Neutrophil (primary cell): ENCODE measurements at regions not wholly inside any gene's neighbourhood (a gene's known extent, or its start where the extent isn't known, plus 50 kb on each side); places are given as distances from the start of the nearest gene placed in this dataset.

Experiments used
- H3K27ac ChIP-seq: fragments of 200-600 bp; sonication (generic); 2 replicates; pipeline ENCODE4 v1.5.1; 2016; ENCODE audit warnings: mild to moderate bottlenecking, moderate library complexity
- H3K27me3 ChIP-seq: fragments of 200-600 bp; sonication (generic); 2 replicates; pipeline ENCODE4 v1.6.0; 2016; ENCODE audit warnings: mild to moderate bottlenecking
- H3K36me3 ChIP-seq: fragments of 200-600 bp; sonication (generic); 2 replicates; pipeline ENCODE4 v1.5.1; 2017
- H3K4me1 ChIP-seq, 2 experiments: fragments of 200-600 bp in 1 of 2; sonication (generic) in 1 of 2; 1 replicate in 1 of 2; 2 replicates in 1 of 2; pipeline versions ENCODE4 v1.5.1 to v1.6.1; 2013 to 2016; ENCODE audit warnings: low read depth in 1 of 2, low read length in 1 of 2, mild to moderate bottlenecking in 1 of 2, moderate library complexity in 1 of 2; ENCODE audit not compliant: control insufficient read depth in 1 of 2, insufficient read depth in 1 of 2
- H3K4me3 ChIP-seq, 2 experiments: fragments of 200-600 bp in 1 of 2; sonication (generic) in 1 of 2; 1 replicate in 1 of 2; 2 replicates in 1 of 2; pipeline ENCODE4 v1.5.1; 2013 to 2016; ENCODE audit warnings: low read depth in 1 of 2, low read length in 1 of 2, mild to moderate bottlenecking in 1 of 2, moderate library complexity in 1 of 2
- H3K9me3 ChIP-seq: fragments of 200-600 bp; sonication (generic); 2 replicates; pipeline ENCODE4 v1.5.1; 2016
- TF ChIP-seq, protein P1 (sequence below): fragments of 200-600 bp; sonication (generic); IDR thresholded peaks from 2 replicates; pipeline ENCODE4 v1.5.1; 2016; ENCODE audit warnings: antibody characterized with exemption

DNA sequence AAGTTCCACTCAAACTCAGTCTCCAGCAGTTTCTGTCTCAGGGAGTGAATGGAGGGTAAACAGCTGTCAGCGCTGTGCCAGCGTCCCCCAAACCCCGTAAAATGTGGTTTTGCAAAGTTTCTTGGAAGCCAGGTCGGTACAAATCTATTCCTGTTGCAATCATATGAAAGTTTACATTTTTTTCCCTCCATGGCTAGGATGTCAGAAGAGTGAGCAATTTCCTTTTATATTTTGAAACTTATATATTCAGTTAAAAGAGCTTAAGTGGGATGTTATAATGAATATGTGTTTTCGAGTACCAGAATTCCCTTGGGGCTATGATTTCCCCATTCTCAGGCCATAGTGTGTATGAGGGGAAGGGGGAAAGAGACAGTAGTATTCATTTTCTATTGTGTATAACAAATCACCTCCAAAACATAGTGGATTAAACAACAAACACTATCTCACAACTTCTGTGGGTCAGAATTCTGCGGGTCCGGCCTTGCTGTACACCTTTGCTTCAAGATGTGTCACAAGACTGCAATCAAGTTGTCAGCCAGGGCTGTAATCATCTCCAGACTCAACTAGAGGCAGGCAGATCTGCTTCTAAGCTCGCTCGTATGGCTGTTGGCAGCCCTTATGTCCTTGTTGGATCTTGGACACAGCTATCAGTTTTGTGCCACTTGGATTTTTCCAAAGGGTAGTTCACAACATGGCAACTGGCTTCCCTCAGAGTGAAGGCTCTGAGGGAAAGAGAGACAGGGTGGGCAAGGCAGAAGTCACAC is 107.4 kb downstream of the SNX18 start:
- H3K36me3 ChIP-seq, result no peaks in the 10 kb centered on the region
- H3K27ac ChIP-seq, result peak overlapping the region; percentile 72

DNA sequence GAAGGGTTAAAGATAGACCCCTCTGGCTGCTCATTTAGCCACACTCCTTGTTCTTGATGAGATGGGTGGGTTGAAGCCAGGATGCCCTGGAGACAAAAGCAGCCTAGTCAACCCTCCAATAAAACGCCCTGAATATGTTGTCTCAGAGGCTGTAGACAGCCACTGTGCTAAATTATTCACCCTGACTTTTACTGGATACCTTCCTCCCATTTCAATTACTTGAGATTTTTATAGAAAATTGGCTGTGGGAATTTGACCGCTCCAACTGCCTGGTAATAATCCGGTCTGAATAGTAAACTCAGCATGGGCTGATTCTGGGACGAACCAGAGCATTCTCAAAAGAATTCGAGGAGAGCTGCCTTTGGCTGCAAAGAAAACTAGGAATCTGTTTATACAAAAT is 104.2 kb downstream of the SNX18 start:
- Histone ChIP-seq H3K4me3 (no peak overlapping the region), H3K4me1 (peaks cover 76 to 77% of the 10 kb centered on the region in 2 experiments), H3K27me3 (no peaks in the 10 kb centered on the region), H3K27ac (peak overlapping the region; percentile 90), H3K9me3 (no peaks in the 10 kb centered on the region), H3K36me3 (no peaks in the 10 kb centered on the region)
- TF ChIP-seq, protein P1, sequence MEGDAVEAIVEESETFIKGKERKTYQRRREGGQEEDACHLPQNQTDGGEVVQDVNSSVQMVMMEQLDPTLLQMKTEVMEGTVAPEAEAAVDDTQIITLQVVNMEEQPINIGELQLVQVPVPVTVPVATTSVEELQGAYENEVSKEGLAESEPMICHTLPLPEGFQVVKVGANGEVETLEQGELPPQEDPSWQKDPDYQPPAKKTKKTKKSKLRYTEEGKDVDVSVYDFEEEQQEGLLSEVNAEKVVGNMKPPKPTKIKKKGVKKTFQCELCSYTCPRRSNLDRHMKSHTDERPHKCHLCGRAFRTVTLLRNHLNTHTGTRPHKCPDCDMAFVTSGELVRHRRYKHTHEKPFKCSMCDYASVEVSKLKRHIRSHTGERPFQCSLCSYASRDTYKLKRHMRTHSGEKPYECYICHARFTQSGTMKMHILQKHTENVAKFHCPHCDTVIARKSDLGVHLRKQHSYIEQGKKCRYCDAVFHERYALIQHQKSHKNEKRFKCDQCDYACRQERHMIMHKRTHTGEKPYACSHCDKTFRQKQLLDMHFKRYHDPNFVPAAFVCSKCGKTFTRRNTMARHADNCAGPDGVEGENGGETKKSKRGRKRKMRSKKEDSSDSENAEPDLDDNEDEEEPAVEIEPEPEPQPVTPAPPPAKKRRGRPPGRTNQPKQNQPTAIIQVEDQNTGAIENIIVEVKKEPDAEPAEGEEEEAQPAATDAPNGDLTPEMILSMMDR, result no peak

More for the DNA sequence above, 107.4 kb downstream of the SNX18 start:
- H3K4me1 ChIP-seq, result peaks cover 61 to 62% of the 10 kb centered on the region in 2 experiments
- H3K27me3 ChIP-seq, result no peaks in the 10 kb centered on the region
- no peaks in the 10 kb centered on the region for H3K9me3 ChIP-seq
- no peak overlapping the region for H3K4me3 ChIP-seq
- TF ChIP-seq, protein P1, result no peak

DNA sequence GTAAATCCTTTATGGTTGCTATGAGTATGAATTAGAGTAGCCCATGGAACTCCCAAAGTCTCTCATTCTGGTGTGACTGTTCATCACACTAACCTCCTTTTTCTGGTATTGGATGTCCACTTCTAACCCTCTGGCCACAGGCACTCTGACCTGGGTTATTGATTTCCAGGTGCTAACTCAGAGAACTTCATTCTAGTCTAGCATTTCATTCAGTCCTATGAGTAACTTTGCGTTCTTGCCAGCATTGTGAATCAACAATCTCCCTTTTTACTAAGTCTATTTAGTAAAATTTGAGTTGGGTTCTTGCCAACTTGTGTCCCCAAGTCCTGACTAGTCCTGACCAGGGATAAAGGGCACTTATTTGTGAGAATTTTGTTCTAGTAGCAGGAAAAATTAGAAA is 103.5 kb downstream of the SNX18 start:
- no peaks in the 10 kb centered on the region for H3K9me3 ChIP-seq
- H3K36me3 ChIP-seq, result no peaks in the 10 kb centered on the region
- peaks cover 76 to 77% of the 10 kb centered on the region in 2 experiments for H3K4me1 ChIP-seq
- TF ChIP-seq, protein P1, result no peak
- peak overlapping the region; percentile 90 for H3K27ac ChIP-seq
- no peak overlapping the region for H3K4me3 ChIP-seq
- H3K27me3 ChIP-seq, result no peaks in the 10 kb centered on the region

DNA sequence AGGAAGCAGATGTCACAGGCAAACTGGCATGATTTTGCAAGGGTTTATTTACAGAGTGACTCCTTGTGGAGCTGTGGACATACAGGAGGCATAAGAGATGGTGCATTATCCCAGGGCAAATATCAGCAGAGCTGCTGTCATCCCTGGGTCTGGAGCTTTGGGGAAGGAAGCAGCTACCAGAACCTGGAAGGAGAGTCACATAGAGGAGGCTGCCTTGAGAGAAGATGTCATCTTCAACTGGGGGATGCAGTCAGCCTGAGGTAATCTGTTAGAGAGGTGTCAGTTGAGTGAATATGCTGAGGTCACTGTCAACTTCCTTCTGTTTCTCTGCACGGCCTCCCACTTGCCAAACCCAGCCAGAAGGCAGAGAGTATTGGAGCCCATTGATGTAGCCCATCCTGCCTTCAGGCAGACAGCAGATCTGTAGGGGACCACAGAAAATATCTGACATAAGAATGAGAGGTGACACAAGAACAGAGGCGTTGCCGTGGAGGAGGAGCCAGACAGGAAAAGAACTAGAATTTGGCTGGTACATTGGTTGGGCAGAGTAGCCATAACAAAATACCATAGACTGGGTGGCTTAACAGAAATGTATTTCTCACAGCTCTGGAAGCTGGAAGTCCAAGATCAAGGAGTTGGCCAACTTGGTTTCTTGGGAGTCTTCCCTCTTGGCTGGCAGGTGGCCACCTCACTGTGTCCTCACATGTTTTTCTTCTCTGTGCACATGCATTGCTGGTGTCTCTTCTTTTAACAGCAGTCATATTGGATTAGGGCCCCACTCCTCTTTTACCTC is 102.8 kb downstream of the SNX18 start:
- peaks cover 76 to 77% of the 10 kb centered on the region in 2 experiments for H3K4me1 ChIP-seq
- H3K36me3 ChIP-seq, result no peaks in the 10 kb centered on the region
- H3K4me3 ChIP-seq, result peak overlapping the region; percentile 11 to 33
- H3K27ac ChIP-seq, result peak overlapping the region; percentile 90
- TF ChIP-seq, protein P1, result no peak
- no peaks in the 10 kb centered on the region for H3K27me3 ChIP-seq
- no peaks in the 10 kb centered on the region for H3K9me3 ChIP-seq

DNA sequence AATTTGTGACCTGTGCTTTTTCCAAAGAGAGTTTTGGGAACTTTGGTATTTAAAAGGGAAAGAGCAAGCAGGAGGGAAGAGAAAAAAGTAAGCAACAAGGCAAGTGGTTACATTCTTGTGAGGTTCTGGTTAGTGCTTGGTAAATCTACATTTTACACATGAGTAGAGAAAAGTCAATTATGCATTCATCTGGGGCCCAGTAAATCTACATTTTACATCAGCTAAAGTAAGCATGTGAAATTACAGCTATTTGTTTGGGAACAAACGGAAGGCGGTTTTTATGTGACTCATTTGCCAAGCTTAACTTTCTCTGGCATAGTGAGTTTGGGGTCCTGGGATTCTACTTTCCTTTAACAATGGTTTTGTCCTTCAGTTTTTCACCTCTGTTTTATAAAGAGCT is 102.2 kb downstream of the SNX18 start:
- TF ChIP-seq, protein P1, result no peak
- Histone ChIP-seq H3K4me1 (peaks cover 76 to 77% of the 10 kb centered on the region in 2 experiments), H3K4me3 (peak overlapping the region in 1 of 2 experiments; percentile 33), H3K27me3 (no peaks in the 10 kb centered on the region), H3K36me3 (no peaks in the 10 kb centered on the region), H3K27ac (peak overlapping the region; percentile 90), H3K9me3 (no peaks in the 10 kb centered on the region)
